Endothelial cell of umbilical vein (primary cell): ENCODE measurements at regions not wholly inside any gene's neighbourhood (a gene's known extent, or its start where the extent isn't known, plus 50 kb on each side); places are given as distances from the start of the nearest gene placed in this dataset.

Experiments
- BruUV-seq: library from RNA; stranded (reverse); fragments of 400-500 nt; replicated peaks from 2 replicates; lab custom pipeline; 2021; lab: Mats Ljungman, UMichigan
- CTCF ChIA-PET: fragments of 300-600, 350-600 bp; sonication (Branson Sonifier 250); formaldehyde crosslinking; loops from one replicate; lab custom pipeline; 2021; ENCODE audit warnings: antibody characterized with exemption, inconsistent platforms; lab: Charles Lee
- POLR2A ChIA-PET: fragments of 300-600, 350-600 bp; sonication (Branson Sonifier 250); formaldehyde crosslinking; loops from one replicate; lab custom pipeline; 2021; ENCODE audit warnings: antibody characterized with exemption, inconsistent platforms; lab: Charles Lee
- DNase-seq: peaks from one replicate; pipeline ENCODE4 v3.0.0-alpha.2; 2011; ENCODE audit warnings: low read depth, low spot score
- FAIRE-seq: peaks from 2 replicates; lab custom pipeline; 2011; peaks lifted over from hg19 to GRCh38; lab: Jason Lieb, UNC
- H2AFZ ChIP-seq: 2 replicates; pipeline ENCODE4 v1.6.0; 2012; ENCODE audit warnings: low read depth, low read length, control low read depth, inconsistent platforms
- H3K27ac ChIP-seq: 2 replicates; pipeline ENCODE4 v1.5.1; 2011; ENCODE audit warnings: low read depth, mild to moderate bottlenecking, control low read depth, low read length, moderate library complexity; ENCODE audit not compliant: insufficient read depth
- H3K27me3 ChIP-seq, 2 experiments: 2 replicates each; pipeline versions ENCODE4 v1.6.0 to v1.6.1; 2011; ENCODE audit warnings: low read length in 2 of 2, mixed read lengths in 1 of 2; ENCODE audit not compliant: control insufficient read depth in 2 of 2, insufficient read depth in 2 of 2
- H3K36me3 ChIP-seq, 2 experiments: 2 replicates in 1 of 2; 3 replicates in 1 of 2; pipeline ENCODE4 v1.5.1; 2011; ENCODE audit warnings: low read length in 2 of 2, mild to moderate bottlenecking in 1 of 2, moderate library complexity in 1 of 2; ENCODE audit not compliant: control insufficient read depth in 2 of 2, insufficient read depth in 2 of 2; ENCODE audit errors: extremely low read depth in 1 of 2
- H3K4me1 ChIP-seq: 3 replicates; pipeline ENCODE4 v1.5.1; 2011; ENCODE audit warnings: mild to moderate bottlenecking, low read length; ENCODE audit not compliant: control insufficient read depth, insufficient read depth; ENCODE audit errors: extremely low read depth
- H3K4me2 ChIP-seq: 2 replicates; pipeline ENCODE4 v1.6.1; 2011; ENCODE audit warnings: low read length, control low read depth, mixed read lengths; ENCODE audit not compliant: insufficient read depth
- H3K4me3 ChIP-seq, 3 experiments: fragments of 200-600 bp in 1 of 3; sonication (generic), shearing (Covaris generic) in 1 of 3; replicated peaks in 1 of 3; 2 replicates each; pipeline ENCODE4 v1.5.1; 2011 to 2016; ENCODE audit warnings: control low read depth in 3 of 3, low read length in 3 of 3, mild to moderate bottlenecking in 2 of 3, inconsistent platforms in 1 of 3, low read depth in 1 of 3, moderate library complexity in 1 of 3; ENCODE audit not compliant: insufficient read depth in 1 of 3
- H3K79me2 ChIP-seq: 2 replicates; pipeline ENCODE4 v1.6.0; 2012; ENCODE audit warnings: low read length, inconsistent platforms; ENCODE audit not compliant: control insufficient read depth, insufficient read depth
- H3K9ac ChIP-seq: replicated peaks from 2 replicates; pipeline ENCODE3; 2011; ENCODE audit warnings: low read length, control low read depth; ENCODE audit not compliant: insufficient read depth; ENCODE audit errors: extremely low read depth
- H3K9me1 ChIP-seq: replicated peaks from 3 replicates; pipeline ENCODE4 v1.6.0; 2011; ENCODE audit warnings: mild to moderate bottlenecking, low read length; ENCODE audit not compliant: control insufficient read depth, insufficient read depth; ENCODE audit errors: extremely low read depth
- H3K9me3 ChIP-seq: replicated peaks from 2 replicates; pipeline ENCODE4 v1.5.1; 2012; ENCODE audit warnings: low read length, inconsistent platforms; ENCODE audit not compliant: control insufficient read depth, insufficient read depth
- H4K20me1 ChIP-seq: replicated peaks from 2 replicates; pipeline ENCODE3; 2011; ENCODE audit warnings: mild to moderate bottlenecking, low read length; ENCODE audit not compliant: control insufficient read depth, insufficient read depth; ENCODE audit errors: extremely low read depth
- EZH2 ChIP-seq: IDR thresholded peaks from 2 replicates; pipeline ENCODE4 v1.6.1; 2012; ENCODE audit warnings: borderline replicate concordance, low read depth, mild to moderate bottlenecking, moderate library complexity, low read length, inconsistent platforms; ENCODE audit not compliant: severe bottlenecking
- FOS ChIP-seq: IDR thresholded peaks from 2 replicates; pipeline ENCODE4 v1.6.1; 2011; ENCODE audit warnings: mild to moderate bottlenecking, low read length, moderate library complexity, borderline replicate concordance; ENCODE audit not compliant: insufficient read depth
- GATA2 ChIP-seq: IDR thresholded peaks from 2 replicates; pipeline ENCODE4 v1.7.0; 2011; ENCODE audit warnings: low read depth, mild to moderate bottlenecking, moderate library complexity, mixed read lengths, low read length; ENCODE audit not compliant: insufficient read length, insufficient read depth
- JUN ChIP-seq: IDR thresholded peaks from 2 replicates; pipeline ENCODE4 v1.6.1; 2011; ENCODE audit warnings: borderline replicate concordance, low read depth; ENCODE audit not compliant: insufficient read length, insufficient read depth
- MYC ChIP-seq: IDR thresholded peaks from one replicate; pipeline ENCODE4 v1.6.1; 2011; ENCODE audit warnings: mild to moderate bottlenecking, low read depth, low read length
- POLR2A ChIP-seq: IDR thresholded peaks from 2 replicates; pipeline ENCODE4 v1.6.1; 2012; ENCODE audit warnings: low read depth, mild to moderate bottlenecking, control low read depth, low read length
- POLR2AphosphoS5 ChIP-seq: IDR thresholded peaks from 2 replicates; pipeline ENCODE4 v1.6.1; 2012; ENCODE audit warnings: low read depth, mild to moderate bottlenecking, control low read depth, low read length, moderate library complexity; ENCODE audit not compliant: insufficient read depth
- dilution Hi-C: fragments of 300-500 bp; cut with MboI; formaldehyde crosslinking; loops from one replicate; pipeline ENCODE4 v1.15.0; 2019; ENCODE audit warnings: low sequenced_read_pairs; ENCODE audit not compliant: extremely low pct_ligation_motif_present
- intact Hi-C: fragments of 100-400 bp; cut with micrococcal nuclease; formaldehyde crosslinking; loops from one replicate; pipeline ENCODE4 v1.10.0; 2022
- TF ChIP-seq, protein P1 (sequence below): IDR thresholded peaks from 2 replicates; pipeline ENCODE4 v1.6.1; 2011; ENCODE audit not compliant: insufficient read depth, insufficient read length
- TF ChIP-seq, protein P2 (sequence below), 2 donors: IDR thresholded peaks; 1 replicate in 1 of 2; 2 replicates in 1 of 2; pipeline ENCODE4 v1.5.1; 2011; ENCODE audit warnings: low read length in 2 of 2, mild to moderate bottlenecking in 2 of 2, moderate library complexity in 2 of 2, control low read depth in 1 of 2, inconsistent platforms in 1 of 2, low read depth in 1 of 2; ENCODE audit not compliant: insufficient read depth in 1 of 2; ENCODE audit errors: extremely low read depth in 1 of 2

DNA sequence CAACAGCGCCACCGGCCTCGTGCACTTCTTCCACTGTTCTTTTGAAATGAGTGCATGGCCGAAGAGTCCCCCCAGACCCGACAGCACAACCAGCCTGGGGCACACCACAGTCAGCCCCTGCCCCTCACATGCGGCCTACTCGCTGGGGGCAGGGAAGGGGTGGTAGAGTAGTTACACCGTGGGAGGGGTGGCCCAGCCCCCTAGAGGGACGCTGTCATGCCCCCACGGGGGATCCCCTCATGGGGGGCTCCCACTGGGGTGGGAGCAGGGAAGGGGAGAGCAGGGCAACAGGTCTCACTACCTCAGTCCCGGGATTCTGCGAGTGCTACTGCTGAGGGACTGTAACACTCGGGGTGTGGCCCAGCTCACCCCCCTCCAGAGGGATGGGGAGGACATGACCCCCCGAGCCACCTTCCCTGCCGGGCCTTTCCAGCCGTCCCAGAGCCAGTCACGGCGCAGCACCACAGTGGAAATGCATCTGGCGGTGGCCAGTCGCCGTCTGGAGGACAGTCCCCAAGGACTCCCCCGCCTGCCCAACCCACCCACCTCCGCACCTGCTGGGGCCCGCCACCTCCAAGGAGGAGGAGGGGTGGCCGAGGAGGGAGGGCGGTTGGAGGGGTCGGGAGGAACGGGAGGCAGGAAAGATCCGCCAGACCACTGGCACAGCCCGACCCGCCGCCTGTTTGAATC is 84.6 kb upstream of the ZNF254 start:
- Histone ChIP-seq H3K79me2 (no peaks in the 10 kb centered on the region), H3K4me1 (no peaks in the 10 kb centered on the region), H2AFZ (no peak overlapping the region), H3K9me3 (peaks cover 4% of the 10 kb centered on the region), H3K27me3 (no peaks in the 10 kb centered on the region), H3K4me3 (no peak overlapping the region), H3K36me3 (no peaks in the 10 kb centered on the region), H4K20me1 (no peaks in the 10 kb centered on the region), H3K9me1 (no peaks in the 10 kb centered on the region), H3K27ac (no peak overlapping the region), H3K4me2 (no peak overlapping the region), H3K9ac (no peak overlapping the region)
- POLR2A ChIA-PET, result no interaction called here
- no TSS peak for BruUV-seq
- TF ChIP-seq GATA2 (no peak), POLR2A (no peak), MYC (no peak), EZH2 (no peak), POLR2AphosphoS5 (no peak), FOS (no peak), JUN (no peak)
- TF ChIP-seq, protein P1, sequence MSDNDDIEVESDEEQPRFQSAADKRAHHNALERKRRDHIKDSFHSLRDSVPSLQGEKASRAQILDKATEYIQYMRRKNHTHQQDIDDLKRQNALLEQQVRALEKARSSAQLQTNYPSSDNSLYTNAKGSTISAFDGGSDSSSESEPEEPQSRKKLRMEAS, result no peak
- TF ChIP-seq, protein P2, sequence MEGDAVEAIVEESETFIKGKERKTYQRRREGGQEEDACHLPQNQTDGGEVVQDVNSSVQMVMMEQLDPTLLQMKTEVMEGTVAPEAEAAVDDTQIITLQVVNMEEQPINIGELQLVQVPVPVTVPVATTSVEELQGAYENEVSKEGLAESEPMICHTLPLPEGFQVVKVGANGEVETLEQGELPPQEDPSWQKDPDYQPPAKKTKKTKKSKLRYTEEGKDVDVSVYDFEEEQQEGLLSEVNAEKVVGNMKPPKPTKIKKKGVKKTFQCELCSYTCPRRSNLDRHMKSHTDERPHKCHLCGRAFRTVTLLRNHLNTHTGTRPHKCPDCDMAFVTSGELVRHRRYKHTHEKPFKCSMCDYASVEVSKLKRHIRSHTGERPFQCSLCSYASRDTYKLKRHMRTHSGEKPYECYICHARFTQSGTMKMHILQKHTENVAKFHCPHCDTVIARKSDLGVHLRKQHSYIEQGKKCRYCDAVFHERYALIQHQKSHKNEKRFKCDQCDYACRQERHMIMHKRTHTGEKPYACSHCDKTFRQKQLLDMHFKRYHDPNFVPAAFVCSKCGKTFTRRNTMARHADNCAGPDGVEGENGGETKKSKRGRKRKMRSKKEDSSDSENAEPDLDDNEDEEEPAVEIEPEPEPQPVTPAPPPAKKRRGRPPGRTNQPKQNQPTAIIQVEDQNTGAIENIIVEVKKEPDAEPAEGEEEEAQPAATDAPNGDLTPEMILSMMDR (IDR thresholded peaks at IDR 0.05; ENCODE audit: extremely low read depth in 1 of 2, insufficient read depth in 1 of 2, low read depth in 1 of 2, low read length in 2 of 2), result no peak
- FAIRE-seq (no peak), DNase-seq (no peak)
- intact Hi-C loops, result no loop called here
- CTCF ChIA-PET, result no interaction called here
- dilution Hi-C loops, result no loop called here
